ENCODE measurements at regions not wholly inside any gene's neighbourhood (a gene's known extent, or its start where the extent isn't known, plus 50 kb on each side); places are given as distances from the start of the nearest gene placed in this dataset.

DNA sequence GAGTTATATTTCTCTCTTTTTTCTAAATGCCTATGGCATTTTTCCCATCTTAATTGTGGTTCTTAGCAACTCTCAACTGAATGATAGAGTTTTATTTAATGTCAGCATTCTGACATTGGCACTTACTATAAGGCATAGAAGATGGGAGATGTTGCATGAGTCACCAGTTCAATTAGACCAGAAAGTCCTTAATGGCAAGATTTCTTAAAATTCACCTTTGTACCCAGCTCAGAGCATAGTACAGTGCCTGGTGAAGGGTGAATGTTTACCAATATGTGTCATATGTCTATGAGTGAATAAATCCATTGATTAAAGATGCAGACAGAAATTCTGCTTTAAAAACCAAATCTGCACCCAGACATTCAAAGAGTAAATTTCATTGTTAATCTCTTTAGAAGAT is 526.9 kb downstream of the EFNB2 start:
- TF ChIP-seq, protein P1, sequence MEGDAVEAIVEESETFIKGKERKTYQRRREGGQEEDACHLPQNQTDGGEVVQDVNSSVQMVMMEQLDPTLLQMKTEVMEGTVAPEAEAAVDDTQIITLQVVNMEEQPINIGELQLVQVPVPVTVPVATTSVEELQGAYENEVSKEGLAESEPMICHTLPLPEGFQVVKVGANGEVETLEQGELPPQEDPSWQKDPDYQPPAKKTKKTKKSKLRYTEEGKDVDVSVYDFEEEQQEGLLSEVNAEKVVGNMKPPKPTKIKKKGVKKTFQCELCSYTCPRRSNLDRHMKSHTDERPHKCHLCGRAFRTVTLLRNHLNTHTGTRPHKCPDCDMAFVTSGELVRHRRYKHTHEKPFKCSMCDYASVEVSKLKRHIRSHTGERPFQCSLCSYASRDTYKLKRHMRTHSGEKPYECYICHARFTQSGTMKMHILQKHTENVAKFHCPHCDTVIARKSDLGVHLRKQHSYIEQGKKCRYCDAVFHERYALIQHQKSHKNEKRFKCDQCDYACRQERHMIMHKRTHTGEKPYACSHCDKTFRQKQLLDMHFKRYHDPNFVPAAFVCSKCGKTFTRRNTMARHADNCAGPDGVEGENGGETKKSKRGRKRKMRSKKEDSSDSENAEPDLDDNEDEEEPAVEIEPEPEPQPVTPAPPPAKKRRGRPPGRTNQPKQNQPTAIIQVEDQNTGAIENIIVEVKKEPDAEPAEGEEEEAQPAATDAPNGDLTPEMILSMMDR (IDR thresholded peaks at IDR 0.05) = no peak
- ATAC-seq = no peak
- Histone ChIP-seq H3K27ac (no peak overlapping the region), H3K9me3 (no peaks in the 10 kb centered on the region), H3K36me3 (no peaks in the 10 kb centered on the region), H3K4me3 (no peak overlapping the region), H3K4me1 (no peaks in the 10 kb centered on the region), H3K27me3 (no peaks in the 10 kb centered on the region)
- intact Hi-C loops (cut with DNase I) = no loop called here
- no peak for DNase-seq

DNA sequence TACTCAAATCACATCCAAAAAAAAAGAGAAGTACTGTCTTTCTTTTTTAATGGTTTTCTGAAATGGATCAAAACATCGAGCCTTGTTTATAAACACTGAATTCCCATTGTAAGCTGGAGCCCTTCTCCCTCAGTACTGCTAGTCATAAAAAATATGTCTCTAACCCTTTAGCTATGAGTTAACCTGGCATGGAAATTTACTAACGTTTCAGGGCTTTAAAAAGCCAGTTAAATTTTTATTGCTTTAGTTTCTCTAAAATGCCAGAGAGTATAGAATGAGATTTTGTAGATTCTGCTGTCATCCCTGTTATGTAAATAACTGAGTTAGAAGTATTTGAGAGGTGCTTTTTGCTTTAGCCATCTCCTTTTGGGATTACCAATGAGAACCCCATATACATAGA is 528.3 kb downstream of the EFNB2 start:
- 80 to 81% methylated on average over 2 of the region's 2 CpGs for WGBS, 2 donors
- no peak overlapping the region for H3K4me3 ChIP-seq
- TF ChIP-seq, protein P1 (IDR thresholded peaks at IDR 0.05) = no peak
- H3K27me3 ChIP-seq = no peaks in the 10 kb centered on the region
- H3K36me3 ChIP-seq = no peaks in the 10 kb centered on the region
- no peak overlapping the region for H3K27ac ChIP-seq
- DNase-seq (no peak), ATAC-seq (no peak)
- intact Hi-C loops (cut with DNase I) = no loop called here
- H3K9me3 ChIP-seq = no peaks in the 10 kb centered on the region
- H3K4me1 ChIP-seq = no peaks in the 10 kb centered on the region

DNA sequence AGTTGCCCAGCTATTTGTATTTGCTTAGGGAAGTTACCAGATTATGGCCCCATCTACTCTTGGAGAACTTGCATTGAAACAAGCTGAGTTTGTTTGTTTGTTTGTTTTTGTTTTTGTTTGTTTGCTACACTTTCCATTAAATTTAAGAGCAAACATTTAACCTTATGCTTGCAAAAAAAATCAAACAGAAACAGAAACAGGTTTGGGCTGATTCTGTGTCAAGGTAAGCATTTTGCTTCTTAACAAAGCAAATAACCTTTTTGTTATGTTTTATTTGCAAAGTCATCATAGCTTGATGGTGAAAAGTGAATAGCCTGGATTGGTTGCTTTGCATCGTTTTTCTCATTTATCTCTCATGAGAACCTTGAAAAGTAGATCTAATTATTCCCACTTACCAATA is 531.8 kb downstream of the EFNB2 start:
- DNase-seq (no peak), ATAC-seq (no peak)
- Histone ChIP-seq H3K36me3 (no peaks in the 10 kb centered on the region), H3K4me3 (no peak overlapping the region), H3K27ac (no peak overlapping the region), H3K4me1 (no peaks in the 10 kb centered on the region), H3K9me3 (peaks cover 0 to 4% (median 0%) of the 10 kb centered on the region in 11 donors), H3K27me3 (no peaks in the 10 kb centered on the region)
- 86 to 92% methylated on average over 1 of the region's 1 CpG for WGBS, 2 donors
- TF ChIP-seq, protein P1 (IDR thresholded peaks at IDR 0.05) = no peak
- intact Hi-C loops (cut with DNase I) = no loop called here

DNA sequence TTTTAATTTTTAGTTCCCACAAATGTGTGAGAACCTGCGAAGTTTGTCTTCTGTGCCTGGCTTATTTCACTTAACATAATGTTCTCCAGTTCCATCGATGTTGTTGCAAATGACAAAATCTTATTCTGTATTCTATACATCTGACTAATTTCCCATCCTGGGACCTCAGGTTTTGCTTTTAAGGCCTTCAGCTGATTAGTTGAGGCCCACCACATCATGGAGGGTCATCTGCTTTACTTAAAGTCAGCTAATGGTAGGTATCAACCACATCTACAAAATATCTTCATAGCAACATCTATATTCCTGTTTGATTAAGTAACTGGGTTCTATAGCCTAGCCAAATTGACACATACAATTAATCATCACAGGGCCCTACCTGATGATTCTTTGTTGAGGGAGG is 534.0 kb downstream of the EFNB2 start:
- DNase-seq (no peak), ATAC-seq (no peak)
- H3K4me1 ChIP-seq = no peaks in the 10 kb centered on the region
- H3K4me3 ChIP-seq = no peak overlapping the region
- H3K27ac ChIP-seq = no peak overlapping the region
- TF ChIP-seq, protein P1 (IDR thresholded peaks at IDR 0.05) = no peak
- no peaks in the 10 kb centered on the region for H3K36me3 ChIP-seq
- WGBS, 2 donors = 48 to 50% methylated on average over 2 of the region's 2 CpGs
- H3K9me3 ChIP-seq = peaks cover 0 to 4% (median 0%) of the 10 kb centered on the region in 11 donors
- intact Hi-C loops (cut with DNase I) = no loop called here
- no peaks in the 10 kb centered on the region for H3K27me3 ChIP-seq
